ENCODE measurements at regions not wholly inside any gene's neighbourhood (a gene's known extent, or its start where the extent isn't known, plus 50 kb on each side); places are given as distances from the start of the nearest gene placed in this dataset.

- TF ChIP-seq, protein P1, sequence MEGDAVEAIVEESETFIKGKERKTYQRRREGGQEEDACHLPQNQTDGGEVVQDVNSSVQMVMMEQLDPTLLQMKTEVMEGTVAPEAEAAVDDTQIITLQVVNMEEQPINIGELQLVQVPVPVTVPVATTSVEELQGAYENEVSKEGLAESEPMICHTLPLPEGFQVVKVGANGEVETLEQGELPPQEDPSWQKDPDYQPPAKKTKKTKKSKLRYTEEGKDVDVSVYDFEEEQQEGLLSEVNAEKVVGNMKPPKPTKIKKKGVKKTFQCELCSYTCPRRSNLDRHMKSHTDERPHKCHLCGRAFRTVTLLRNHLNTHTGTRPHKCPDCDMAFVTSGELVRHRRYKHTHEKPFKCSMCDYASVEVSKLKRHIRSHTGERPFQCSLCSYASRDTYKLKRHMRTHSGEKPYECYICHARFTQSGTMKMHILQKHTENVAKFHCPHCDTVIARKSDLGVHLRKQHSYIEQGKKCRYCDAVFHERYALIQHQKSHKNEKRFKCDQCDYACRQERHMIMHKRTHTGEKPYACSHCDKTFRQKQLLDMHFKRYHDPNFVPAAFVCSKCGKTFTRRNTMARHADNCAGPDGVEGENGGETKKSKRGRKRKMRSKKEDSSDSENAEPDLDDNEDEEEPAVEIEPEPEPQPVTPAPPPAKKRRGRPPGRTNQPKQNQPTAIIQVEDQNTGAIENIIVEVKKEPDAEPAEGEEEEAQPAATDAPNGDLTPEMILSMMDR (conservative IDR thresholded peaks at IDR 0.05; ENCODE audit: low read length): no peak
- no peak for TF ChIP-seq EZH2phosphoT487 (IDR thresholded peaks at IDR 0.05; ENCODE audit: borderline replicate concordance)
These were observed 309.8 kb upstream of the DCBLD2 start for GRCh38 chr3:99211309-99211708.
